RWPE2 (cell line): ENCODE measurements at regions not wholly inside any gene's neighbourhood (a gene's known extent, or its start where the extent isn't known, plus 50 kb on each side); places are given as distances from the start of the nearest gene placed in this dataset.
A peak's percentile ranks its signal among the peaks of the same experiment; 100 is the strongest.

Experiments used
- ATAC-seq: fragments of 200-7000 bp; cut with Tn5 transposase; 3 replicates; pipeline ENCODE4 v1.9.1; 2021; ENCODE audit warnings: low read depth
- DNase-seq: peaks from one replicate; pipeline ENCODE4 v3.0.0-alpha.2; 2020; ENCODE audit warnings: low spot score
- H3K27ac ChIP-seq: fragments of 450-650 bp; 2 replicates; pipeline ENCODE4 v1.5.1; 2017; ENCODE audit warnings: mild to moderate bottlenecking; ENCODE audit not compliant: poor library complexity, severe bottlenecking
- H3K27me3 ChIP-seq: fragments of 250-450 bp; sonication (Bioruptor Pico); 2 replicates; pipeline ENCODE4 v1.5.1; 2021; ENCODE audit warnings: mild to moderate bottlenecking, moderate library complexity; ENCODE audit not compliant: insufficient read depth, poor library complexity, severe bottlenecking
- H3K36me3 ChIP-seq: fragments of 250-450 bp; sonication (Bioruptor Pico); 2 replicates; pipeline ENCODE4 v1.5.1; 2020; ENCODE audit warnings: low read depth, mild to moderate bottlenecking, moderate library complexity
- H3K4me1 ChIP-seq: fragments of 250-450 bp; sonication (Bioruptor Pico); 2 replicates; pipeline ENCODE4 v1.5.1; 2021; ENCODE audit warnings: mild to moderate bottlenecking, moderate library complexity; ENCODE audit not compliant: insufficient read depth, poor library complexity, severe bottlenecking
- H3K4me3 ChIP-seq: fragments of 250-450 bp; sonication (Bioruptor Pico); 2 replicates; pipeline ENCODE4 v1.5.1; 2021; ENCODE audit warnings: mild to moderate bottlenecking, moderate library complexity; ENCODE audit not compliant: severe bottlenecking
- H3K9me3 ChIP-seq: fragments of 250-450 bp; sonication (Bioruptor Pico); 2 replicates; pipeline ENCODE4 v1.5.1; 2021; ENCODE audit warnings: mild to moderate bottlenecking, moderate library complexity; ENCODE audit not compliant: severe bottlenecking
- CTCF ChIP-seq: fragments of 450-650 bp; IDR thresholded peaks from one replicate; pipeline ENCODE4 v1.5.1; 2017; ENCODE audit warnings: mild to moderate bottlenecking, moderate library complexity; ENCODE audit not compliant: poor library complexity, severe bottlenecking

GRCh38 chr4:77465271-77465670 lies 140.3 kb upstream of the CXCL13 start:
- Histone ChIP-seq H3K27me3 (no peaks in the 10 kb centered on the region), H3K4me3 (no peak overlapping the region), H3K4me1 (no peaks in the 10 kb centered on the region), H3K27ac (no peak overlapping the region), H3K36me3 (no peaks in the 10 kb centered on the region), H3K9me3 (no peaks in the 10 kb centered on the region)
- peak; percentile 50 for TF ChIP-seq CTCF
- ATAC-seq (peak; percentile 50; the same call in 2 of the 3 replicates), DNase-seq (no peak)

GRCh38 chr4:77466430-77466829 lies 139.2 kb upstream of the CXCL13 start:
- Histone ChIP-seq H3K27me3 (no peaks in the 10 kb centered on the region), H3K4me3 (no peak overlapping the region), H3K4me1 (no peaks in the 10 kb centered on the region), H3K9me3 (no peaks in the 10 kb centered on the region), H3K36me3 (no peaks in the 10 kb centered on the region), H3K27ac (no peak overlapping the region)
- no peak for TF ChIP-seq CTCF
- no peak for ATAC-seq
- no peak for DNase-seq

DNA sequence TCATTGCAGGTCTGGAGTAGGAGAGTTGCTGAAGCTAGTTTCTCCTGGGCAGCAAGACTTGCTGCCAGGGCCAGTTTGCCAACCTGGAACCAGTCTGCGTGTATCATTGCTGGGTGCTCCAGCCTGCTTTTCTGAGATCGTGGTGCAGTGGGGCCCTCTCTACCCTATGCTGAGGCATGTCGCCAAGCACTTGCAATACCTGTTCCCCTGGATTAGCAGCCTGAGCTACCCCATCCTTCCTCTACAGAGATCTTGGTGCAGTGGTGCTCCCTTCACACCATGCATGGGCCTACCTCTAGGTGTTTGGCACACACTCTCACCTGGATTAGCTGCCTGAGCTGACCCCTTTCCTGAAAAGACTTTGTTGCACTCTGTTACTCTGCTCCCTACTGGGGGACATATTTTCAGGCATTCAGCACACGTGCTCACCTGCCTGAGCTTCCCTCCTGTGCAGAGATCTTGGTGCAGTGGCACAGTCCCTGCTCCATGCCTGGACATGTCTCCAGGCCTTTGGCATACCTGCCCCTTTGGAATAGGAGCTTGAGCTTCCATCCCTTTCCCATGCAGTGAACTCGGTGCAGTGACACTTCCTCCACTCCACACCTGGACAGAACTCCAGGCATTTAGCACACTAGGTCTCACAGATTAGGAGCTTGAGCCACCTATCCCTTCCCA lies 133.7 kb upstream of the CXCL13 start:
- Histone ChIP-seq H3K27me3 (peaks cover 7% of the 10 kb centered on the region), H3K4me3 (no peak overlapping the region), H3K36me3 (no peaks in the 10 kb centered on the region), H3K4me1 (no peaks in the 10 kb centered on the region), H3K9me3 (no peaks in the 10 kb centered on the region), H3K27ac (no peak overlapping the region)
- no peak for TF ChIP-seq CTCF
- ATAC-seq (no peak), DNase-seq (no peak)

DNA sequence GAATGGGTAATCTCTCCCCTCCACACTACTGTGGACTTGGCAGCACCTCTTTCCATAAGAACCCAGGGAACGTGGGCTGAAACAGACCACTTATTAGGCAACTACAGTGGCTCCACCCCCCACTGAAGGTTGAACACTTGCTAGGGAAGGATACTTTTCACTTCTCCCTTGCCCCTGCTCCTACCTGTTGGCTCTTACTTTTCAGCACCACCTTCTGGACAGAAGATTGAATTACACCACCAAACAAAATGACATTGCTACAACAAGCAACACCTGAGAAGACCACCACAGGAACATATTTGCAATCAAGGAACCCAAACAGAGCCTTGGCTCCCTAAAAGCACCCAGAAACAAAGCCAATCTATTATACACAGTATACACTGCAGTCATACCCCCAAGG lies 132.1 kb upstream of the CXCL13 start:
- Histone ChIP-seq H3K9me3 (no peaks in the 10 kb centered on the region), H3K27me3 (peaks cover 7% of the 10 kb centered on the region), H3K27ac (no peak overlapping the region), H3K4me3 (no peak overlapping the region), H3K36me3 (no peaks in the 10 kb centered on the region), H3K4me1 (no peaks in the 10 kb centered on the region)
- DNase-seq (no peak), ATAC-seq (no peak)
- TF ChIP-seq CTCF = peak; percentile 49

DNA sequence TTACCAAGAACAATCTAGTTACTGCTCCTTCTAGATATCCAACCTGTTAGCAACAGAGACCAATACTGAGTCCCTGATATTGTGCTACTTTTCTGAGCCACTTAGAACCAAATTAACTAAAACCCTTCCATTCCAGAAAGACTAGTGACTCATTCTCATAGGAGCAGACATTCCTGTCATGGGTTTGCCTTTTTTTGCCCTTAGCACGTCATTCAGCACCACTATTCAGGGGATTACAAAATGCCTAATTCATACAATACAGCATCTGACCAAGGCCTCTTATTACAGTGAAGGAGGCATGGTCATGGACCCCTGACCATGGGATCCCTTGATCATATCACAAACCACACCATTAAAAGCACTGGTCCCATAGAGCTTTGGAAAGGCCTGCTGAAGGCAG lies 123.8 kb upstream of the CXCL13 start:
- DNase-seq = no peak

More for the DNA sequence above, 123.8 kb upstream of the CXCL13 start:
- Histone ChIP-seq H3K4me1 (no peaks in the 10 kb centered on the region), H3K9me3 (no peaks in the 10 kb centered on the region), H3K4me3 (no peak overlapping the region), H3K36me3 (no peaks in the 10 kb centered on the region), H3K27me3 (no peaks in the 10 kb centered on the region), H3K27ac (no peak overlapping the region)
- peak; percentile 80 for ATAC-seq
- no peak for TF ChIP-seq CTCF
